ENCODE measurements at regions not wholly inside any gene's neighbourhood (a gene's known extent, or its start where the extent isn't known, plus 50 kb on each side); places are given as distances from the start of the nearest gene placed in this dataset.

DNA sequence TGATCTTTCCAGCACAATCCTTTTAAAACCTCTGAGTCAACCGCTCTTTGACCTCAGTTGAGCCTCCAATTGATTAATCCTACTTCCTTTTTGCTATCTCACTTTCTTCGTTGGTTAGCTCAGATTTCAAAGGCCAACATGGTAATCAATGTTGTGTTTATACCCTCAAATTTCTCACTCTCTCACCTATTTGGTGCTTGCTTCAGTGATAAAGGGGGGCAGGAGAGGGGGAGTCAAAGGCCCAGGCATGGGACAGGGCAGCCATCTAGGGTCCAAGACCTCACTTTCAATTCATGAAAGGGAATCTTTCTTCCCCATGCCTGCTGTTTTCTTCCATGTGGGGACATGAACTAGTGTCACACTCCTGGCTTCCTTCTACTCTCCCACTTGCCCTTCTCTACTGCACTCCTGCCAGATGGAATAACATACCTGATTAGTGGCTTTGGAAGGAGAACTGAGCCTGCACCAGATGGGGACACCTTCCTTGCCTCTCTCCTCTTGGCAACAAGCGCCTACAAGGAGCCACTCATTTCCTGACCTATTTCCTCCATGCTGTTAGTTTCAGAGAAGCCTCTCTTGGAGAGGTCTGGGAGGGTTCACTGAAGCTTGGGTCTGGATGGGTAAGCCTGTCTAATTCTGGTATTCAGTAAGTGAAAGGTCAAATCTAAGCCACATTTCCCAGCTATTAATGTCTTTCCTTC lies 73.3 kb upstream of the ARHGAP29 start (continued):
- no peak for TF ChIP-seq SOX13 (IDR thresholded peaks at IDR 0.05)
- TF ChIP-seq SOX13 (CRISPR knock-in tag; conservative IDR thresholded peaks at IDR 0.05 in 1 of 2, IDR thresholded peaks at IDR 0.05 in 1 of 2): peak in 1 of 2 experiments; percentile 58; a peak in 1 of 4 replicates
- TF ChIP-seq WIZ (CRISPR knock-in tag; IDR thresholded peaks at IDR 0.05): 0 out of 2 replicates have a peak, but pooled peaks have one; percentile 54
- TF ChIP-seq, protein P1, sequence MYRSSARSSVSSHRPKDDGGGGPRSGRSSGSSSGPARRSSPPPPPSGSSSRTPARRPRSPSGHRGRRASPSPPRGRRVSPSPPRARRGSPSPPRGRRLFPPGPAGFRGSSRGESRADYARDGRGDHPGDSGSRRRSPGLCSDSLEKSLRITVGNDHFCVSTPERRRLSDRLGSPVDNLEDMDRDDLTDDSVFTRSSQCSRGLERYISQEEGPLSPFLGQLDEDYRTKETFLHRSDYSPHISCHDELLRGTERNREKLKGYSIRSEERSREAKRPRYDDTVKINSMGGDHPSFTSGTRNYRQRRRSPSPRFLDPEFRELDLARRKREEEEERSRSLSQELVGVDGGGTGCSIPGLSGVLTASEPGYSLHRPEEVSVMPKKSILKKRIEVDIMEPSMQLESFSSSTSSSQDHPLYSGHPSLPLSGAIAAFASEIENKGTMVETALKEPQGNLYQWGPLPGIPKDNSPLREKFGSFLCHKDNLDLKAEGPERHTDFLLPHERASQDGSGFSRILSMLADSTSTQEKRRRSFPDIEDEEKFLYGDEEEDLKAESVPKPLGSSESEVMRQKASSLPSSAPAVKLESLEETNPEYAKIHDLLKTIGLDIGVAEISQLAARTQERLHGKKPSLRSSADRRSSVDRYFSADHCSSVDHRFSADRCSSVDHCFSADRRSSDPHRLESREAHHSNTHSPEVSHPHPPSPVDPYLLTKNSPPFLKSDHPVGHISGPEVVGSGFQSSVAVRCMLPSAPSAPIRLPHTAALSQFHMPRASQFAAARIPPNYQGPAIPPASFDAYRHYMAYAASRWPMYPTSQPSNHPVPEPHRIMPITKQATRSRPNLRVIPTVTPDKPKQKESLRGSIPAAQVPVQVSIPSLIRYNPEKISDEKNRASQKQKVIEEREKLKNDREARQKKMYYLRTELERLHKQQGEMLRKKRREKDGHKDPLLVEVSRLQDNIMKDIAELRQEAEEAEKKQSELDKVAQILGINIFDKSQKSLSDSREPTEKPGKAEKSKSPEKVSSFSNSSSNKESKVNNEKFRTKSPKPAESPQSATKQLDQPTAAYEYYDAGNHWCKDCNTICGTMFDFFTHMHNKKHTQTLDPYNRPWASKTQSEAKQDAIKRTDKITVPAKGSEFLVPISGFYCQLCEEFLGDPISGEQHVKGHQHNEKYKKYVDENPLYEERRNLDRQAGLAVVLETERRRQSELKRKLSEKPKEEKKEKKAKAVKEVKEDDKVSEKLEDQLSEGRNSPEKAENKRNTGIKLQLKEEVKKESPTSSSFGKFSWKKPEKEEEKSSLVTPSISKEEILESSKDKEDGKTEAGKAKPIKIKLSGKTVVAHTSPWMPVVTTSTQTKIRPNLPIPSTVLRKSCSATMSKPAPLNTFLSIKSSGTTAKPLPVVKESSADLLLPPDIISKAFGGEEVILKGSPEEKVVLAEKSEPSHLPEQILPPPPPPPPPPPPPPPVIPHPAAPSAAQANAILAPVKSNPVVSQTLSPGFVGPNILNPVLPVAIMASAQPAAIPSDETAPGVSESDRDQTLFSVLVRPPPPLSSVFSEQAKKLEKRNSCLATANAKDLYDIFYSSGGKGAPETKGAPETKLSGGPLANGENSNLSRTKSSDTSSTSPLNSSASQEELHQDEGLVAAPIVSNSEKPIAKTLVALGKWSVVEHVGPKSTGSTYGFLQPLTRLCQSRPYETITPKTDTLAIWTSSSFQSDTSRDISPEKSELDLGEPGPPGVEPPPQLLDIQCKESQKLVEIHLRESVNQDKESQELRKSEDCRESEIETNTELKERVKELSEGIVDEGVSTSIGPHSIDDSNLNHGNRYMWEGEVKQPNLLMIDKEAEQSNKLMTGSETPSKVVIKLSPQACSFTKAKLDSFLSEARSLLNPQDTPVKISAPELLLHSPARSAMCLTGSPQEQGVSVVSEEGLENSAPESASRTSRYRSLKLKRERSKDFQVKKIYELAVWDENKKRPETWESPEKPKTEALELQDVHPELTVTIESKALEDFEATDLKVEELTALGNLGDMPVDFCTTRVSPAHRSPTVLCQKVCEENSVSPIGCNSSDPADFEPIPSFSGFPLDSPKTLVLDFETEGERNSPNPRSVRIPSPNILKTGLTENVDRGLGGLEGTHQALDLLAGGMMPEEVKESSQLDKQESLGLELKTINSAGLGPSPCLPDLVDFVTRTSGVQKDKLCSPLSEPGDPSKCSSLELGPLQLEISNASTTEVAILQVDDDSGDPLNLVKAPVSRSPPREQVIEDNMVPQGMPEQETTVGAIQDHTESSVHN (CRISPR knock-in tag; IDR thresholded peaks at IDR 0.05): 0 out of 2 replicates have a peak, but pooled peaks have one; percentile 34
- no peak for TF ChIP-seq MEIS1 (CRISPR knock-in tag; IDR thresholded peaks at IDR 0.05; ENCODE audit: borderline replicate concordance)
- no peak for TF ChIP-seq ZNF24 (IDR thresholded peaks at IDR 0.05)
- no peak for TF ChIP-seq SNAI1 (CRISPR knock-in tag; IDR thresholded peaks at IDR 0.05; ENCODE audit: borderline replicate concordance)
- no peak for TF ChIP-seq RFXANK (CRISPR knock-in tag; IDR thresholded peaks at IDR 0.05)
- no peak for TF ChIP-seq ATF7-NPFF (CRISPR knock-in tag; IDR thresholded peaks at IDR 0.05; ENCODE audit: low read depth)
- TF ChIP-seq ZSCAN12 (CRISPR knock-in tag; IDR thresholded peaks at IDR 0.05): no peak
- no peak for TF ChIP-seq CBX5 (CRISPR knock-in tag; IDR thresholded peaks at IDR 0.05; ENCODE audit: borderline replicate concordance)
- TF ChIP-seq, protein P2, sequence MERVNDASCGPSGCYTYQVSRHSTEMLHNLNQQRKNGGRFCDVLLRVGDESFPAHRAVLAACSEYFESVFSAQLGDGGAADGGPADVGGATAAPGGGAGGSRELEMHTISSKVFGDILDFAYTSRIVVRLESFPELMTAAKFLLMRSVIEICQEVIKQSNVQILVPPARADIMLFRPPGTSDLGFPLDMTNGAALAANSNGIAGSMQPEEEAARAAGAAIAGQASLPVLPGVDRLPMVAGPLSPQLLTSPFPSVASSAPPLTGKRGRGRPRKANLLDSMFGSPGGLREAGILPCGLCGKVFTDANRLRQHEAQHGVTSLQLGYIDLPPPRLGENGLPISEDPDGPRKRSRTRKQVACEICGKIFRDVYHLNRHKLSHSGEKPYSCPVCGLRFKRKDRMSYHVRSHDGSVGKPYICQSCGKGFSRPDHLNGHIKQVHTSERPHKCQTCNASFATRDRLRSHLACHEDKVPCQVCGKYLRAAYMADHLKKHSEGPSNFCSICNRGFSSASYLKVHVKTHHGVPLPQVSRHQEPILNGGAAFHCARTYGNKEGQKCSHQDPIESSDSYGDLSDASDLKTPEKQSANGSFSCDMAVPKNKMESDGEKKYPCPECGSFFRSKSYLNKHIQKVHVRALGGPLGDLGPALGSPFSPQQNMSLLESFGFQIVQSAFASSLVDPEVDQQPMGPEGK (CRISPR knock-in tag; IDR thresholded peaks at IDR 0.05): 0 out of 2 replicates have a peak, but pooled peaks have one; percentile 2
- TF ChIP-seq KDM2A (CRISPR knock-in tag; IDR thresholded peaks at IDR 0.05; ENCODE audit: borderline replicate concordance, low read depth): no peak
- TF ChIP-seq, protein P3, sequence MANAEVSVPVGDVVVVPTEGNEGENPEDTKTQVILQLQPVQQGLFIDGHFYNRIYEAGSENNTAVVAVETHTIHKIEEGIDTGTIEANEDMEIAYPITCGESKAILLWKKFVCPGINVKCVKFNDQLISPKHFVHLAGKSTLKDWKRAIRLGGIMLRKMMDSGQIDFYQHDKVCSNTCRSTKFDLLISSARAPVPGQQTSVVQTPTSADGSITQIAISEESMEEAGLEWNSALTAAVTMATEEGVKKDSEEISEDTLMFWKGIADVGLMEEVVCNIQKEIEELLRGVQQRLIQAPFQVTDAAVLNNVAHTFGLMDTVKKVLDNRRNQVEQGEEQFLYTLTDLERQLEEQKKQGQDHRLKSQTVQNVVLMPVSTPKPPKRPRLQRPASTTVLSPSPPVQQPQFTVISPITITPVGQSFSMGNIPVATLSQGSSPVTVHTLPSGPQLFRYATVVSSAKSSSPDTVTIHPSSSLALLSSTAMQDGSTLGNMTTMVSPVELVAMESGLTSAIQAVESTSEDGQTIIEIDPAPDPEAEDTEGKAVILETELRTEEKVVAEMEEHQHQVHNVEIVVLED (CRISPR knock-in tag; IDR thresholded peaks at IDR 0.05; ENCODE audit: borderline replicate concordance): 0 out of 2 replicates have a peak, but pooled peaks have one; percentile 15
- 0 out of 2 replicates have a peak, but pooled peaks have one; percentile 17 for TF ChIP-seq POLR2AphosphoS5 (IDR thresholded peaks at IDR 0.05; ENCODE audit: low read depth, low read length)
- TF ChIP-seq PHF8 (CRISPR knock-in tag; IDR thresholded peaks at IDR 0.05): 0 out of 2 replicates have a peak, but pooled peaks have one; percentile 16
- TF ChIP-seq ZMYM2 (CRISPR knock-in tag; IDR thresholded peaks at IDR 0.05): 0 out of 2 replicates have a peak, but pooled peaks have one; percentile 50
- TF ChIP-seq TBX2 (CRISPR knock-in tag; IDR thresholded peaks at IDR 0.05; ENCODE audit: borderline replicate concordance): peak; percentile 99

Data from HepG2 (cell line).